Aorta (tissue), 5 donors: ENCODE measurements at regions not wholly inside any gene's neighbourhood (a gene's known extent, or its start where the extent isn't known, plus 50 kb on each side); places are given as distances from the start of the nearest gene placed in this dataset.

Source experiments
- ATAC-seq: fragments of 200-7000 bp; cut with Tn5 transposase; one replicate; pipeline ENCODE4 v1.9.1; 2022; ENCODE audit warnings: moderate library complexity; ENCODE audit not compliant: low FRiP score
- DNase-seq, 2 donors: peaks; one replicate each; pipeline ENCODE4 v3.0.0-alpha.2; 2020
- H3K27ac ChIP-seq, 2 donors: one replicate each; pipeline ENCODE4 v1.5.1; 2013; ENCODE audit warnings: low read length in 2 of 2, mild to moderate bottlenecking in 2 of 2, moderate library complexity in 2 of 2, control low read depth in 1 of 2, inconsistent platforms in 1 of 2, low read depth in 1 of 2
- H3K27me3 ChIP-seq, 2 donors: one replicate each; pipeline ENCODE4 v1.6.1; 2013; ENCODE audit warnings: control low read depth in 1 of 2, low read length in 1 of 2, mild to moderate bottlenecking in 1 of 2, moderate library complexity in 1 of 2; ENCODE audit not compliant: insufficient read depth in 2 of 2, control insufficient read depth in 1 of 2
- H3K36me3 ChIP-seq, 2 donors: one replicate each; pipeline ENCODE4 v1.6.1; 2013; ENCODE audit warnings: control low read depth in 1 of 2, low read length in 1 of 2, mild to moderate bottlenecking in 1 of 2; ENCODE audit not compliant: insufficient read depth in 2 of 2, control insufficient read depth in 1 of 2
- H3K4me1 ChIP-seq, 2 donors: one replicate each; pipeline ENCODE4 v1.6.1; 2013; ENCODE audit warnings: low read length in 2 of 2, control low read depth in 1 of 2, mild to moderate bottlenecking in 1 of 2, moderate library complexity in 1 of 2; ENCODE audit not compliant: insufficient read depth in 2 of 2, control insufficient read depth in 1 of 2
- H3K4me3 ChIP-seq, 2 donors: one replicate each; pipeline ENCODE4 v1.5.1; 2013; ENCODE audit warnings: low read length in 2 of 2, control low read depth in 1 of 2, mild to moderate bottlenecking in 1 of 2
- H3K9me3 ChIP-seq: one replicate; pipeline ENCODE4 v1.6.1; 2013; ENCODE audit warnings: mild to moderate bottlenecking, low read length; ENCODE audit not compliant: control insufficient read depth
- WGBS, 2 donors: extraction: QIAGEN DNeasy Blood & Tissue Kit; methylation state at CpG; one replicate each; pipeline ENCODE4 v1.1.7; 2013; 5-methylcytosine and 5-hydroxymethylcytosine counted together
- intact Hi-C, 2 donors: fragments of 100-400 bp; cut with DNase I; formaldehyde crosslinking; loops; one replicate each; pipeline versions ENCODE4 v1.14.2 to v1.15.0; 2022
- donor health status: healthy with polysubstance abuse.
- donor health status: Bipolar disorder and iron deficiency.
- donor health status: DM: no; HTN: no; CAD: no.
- donor health status: DM: no; HTN: no; CAD: no.
- donor health status: DM: yes; HTN: yes; CAD: no.

- no peak for ATAC-seq
- intact Hi-C loops: no loop called here
- Histone ChIP-seq H3K4me3 (no peak overlapping the region), H3K4me1 (peaks cover 0 to 3% of the 10 kb centered on the region in 2 donors), H3K27me3 (no peaks in the 10 kb centered on the region), H3K36me3 (no peaks in the 10 kb centered on the region), H3K9me3 (no peaks in the 10 kb centered on the region), H3K27ac (no peak overlapping the region)
- WGBS, 2 donors: 95 to 96% methylated on average over 5 of the region's 5 CpGs
- DNase-seq: no peak
Observed at GRCh38 chr19:46959894-46960556, 59.6 kb upstream of the NPAS1 start.

- no peaks in the 10 kb centered on the region for H3K27me3 ChIP-seq
- no peak overlapping the region for H3K27ac ChIP-seq
- no peaks in the 10 kb centered on the region for H3K36me3 ChIP-seq
- DNase-seq (peak in 1 of 2 donors; percentile 23), ATAC-seq (no peak)
- no peak overlapping the region for H3K4me3 ChIP-seq
- H3K4me1 ChIP-seq: peaks cover 0 to 3% of the 10 kb centered on the region in 2 donors
- 48 to 55% methylated on average over 2 of the region's 2 CpGs for WGBS, 2 donors
- H3K9me3 ChIP-seq: no peaks in the 10 kb centered on the region
- intact Hi-C loops: no loop called here
Observed at GRCh38 chr19:46962030-46962570, 57.5 kb upstream of the NPAS1 start.

- H3K4me1 ChIP-seq: peaks cover 3% of the 10 kb centered on the region in 2 donors
- DNase-seq (peak in 1 of 2 donors; percentile 17), ATAC-seq (no peak)
- H3K27me3 ChIP-seq: no peaks in the 10 kb centered on the region
- WGBS, 2 donors: 78 to 82% methylated on average over 7 of the region's 7 CpGs
- intact Hi-C loops: no loop called here
- no peak overlapping the region for H3K27ac ChIP-seq
- H3K36me3 ChIP-seq: no peaks in the 10 kb centered on the region
- no peaks in the 10 kb centered on the region for H3K9me3 ChIP-seq
- H3K4me3 ChIP-seq: no peak overlapping the region
Observed at GRCh38 chr19:46963093-46963734, 56.4 kb upstream of the NPAS1 start.

- 7 to 11% methylated on average over 8 of the region's 8 CpGs for WGBS, 2 donors
- Histone ChIP-seq H3K36me3 (no peaks in the 10 kb centered on the region), H3K27me3 (no peaks in the 10 kb centered on the region), H3K27ac (no peak overlapping the region), H3K9me3 (no peaks in the 10 kb centered on the region), H3K4me3 (no peak overlapping the region), H3K4me1 (peaks cover 0 to 3% of the 10 kb centered on the region in 2 donors)
- intact Hi-C loops: no loop called here
- peak in 1 of 2 donors; percentile 71 for DNase-seq
- ATAC-seq: peak; percentile 72
Observed at GRCh38 chr19:46967578-46968032, 52.0 kb upstream of the NPAS1 start.
